ENCODE measurements at regions not wholly inside any gene's neighbourhood (a gene's known extent, or its start where the extent isn't known, plus 50 kb on each side); places are given as distances from the start of the nearest gene placed in this dataset.

- no peak for DNase-seq
Observed at GRCh38 chr16:54657709-54658102, 273.0 kb upstream of the IRX5 start.

- no peak for DNase-seq
Observed at GRCh38 chr16:54657058-54657708, 273.5 kb upstream of the IRX5 start.

- no peak for DNase-seq
Observed at GRCh38 chr16:54655121-54655590, 275.5 kb upstream of the IRX5 start.

- peak; percentile 36 for DNase-seq
Observed at GRCh38 chr16:54654429-54654828, 276.2 kb upstream of the IRX5 start.

GRCh38 chr16:54652201-54652770 lies 278.4 kb upstream of the IRX5 start:
- DNase-seq = no peak

- DNase-seq = no peak
Observed at GRCh38 chr16:54651440-54652195, 279.0 kb upstream of the IRX5 start.

- no peak for DNase-seq
Observed at GRCh38 chr16:54649876-54650275, 280.8 kb upstream of the IRX5 start.

GRCh38 chr16:54648575-54648974 lies 282.1 kb upstream of the IRX5 start:
- no peak for DNase-seq

- no peak for DNase-seq
Observed at GRCh38 chr16:54647725-54648221, 282.9 kb upstream of the IRX5 start.

- DNase-seq = no peak
Observed at GRCh38 chr16:54647216-54647615, 283.4 kb upstream of the IRX5 start.

GRCh38 chr16:54645345-54645744 lies 285.3 kb upstream of the IRX5 start:
- DNase-seq = no peak

- DNase-seq = no peak
Observed at GRCh38 chr16:54636221-54636793, 294.4 kb upstream of the IRX5 start.

- no peak for DNase-seq
Observed at GRCh38 chr16:54633943-54634362, 296.7 kb upstream of the IRX5 start.

- no peak for DNase-seq
Observed at GRCh38 chr16:54632322-54633220, 298.1 kb upstream of the IRX5 start.

- DNase-seq = no peak
Observed at GRCh38 chr16:54631782-54632181, 298.9 kb upstream of the IRX5 start.

- DNase-seq = no peak
Observed at GRCh38 chr16:54630284-54630967, 300.2 kb upstream of the IRX5 start.

GRCh38 chr16:54628796-54629625 lies 301.7 kb upstream of the IRX5 start:
- no peak for DNase-seq

- DNase-seq = no peak
Observed at GRCh38 chr16:54627616-54628015, 303.0 kb upstream of the IRX5 start.

GRCh38 chr16:54623636-54624035 lies 307.0 kb upstream of the IRX5 start:
- DNase-seq = no peak

- DNase-seq = no peak
Observed at GRCh38 chr16:54620197-54620596, 310.5 kb upstream of the IRX5 start.

GRCh38 chr16:54616610-54617009 lies 314.1 kb upstream of the IRX5 start:
- no peak for DNase-seq

Data from NCI-H1436 (cell line).